GM23338 (cell line): ENCODE measurements at regions not wholly inside any gene's neighbourhood (a gene's known extent, or its start where the extent isn't known, plus 50 kb on each side); places are given as distances from the start of the nearest gene placed in this dataset.

Experiments used
- CREB1 ChIP-seq: fragments of 250-450 bp; sonication (Bioruptor Pico); IDR thresholded peaks from 2 replicates; pipeline ENCODE4 v1.5.0; 2020; ENCODE audit warnings: low read depth, mild to moderate bottlenecking, moderate library complexity
- CTCF ChIP-seq, 2 experiments: fragments of 200-600 bp in 1 of 2; sonication (generic) in 1 of 2; conservative IDR thresholded peaks; 2 replicates each; pipeline versions ENCODE4 v1.5.1 to v1.6.1; 2016 to 2017; ENCODE audit warnings: antibody characterized with exemption in 2 of 2, low read depth in 2 of 2, mild to moderate bottlenecking in 2 of 2, moderate library complexity in 1 of 2
- EZH2 ChIP-seq: fragments of 200-600 bp; sonication (generic); IDR thresholded peaks from one replicate; pipeline ENCODE4 v1.8.0; 2017; ENCODE audit warnings: antibody characterized with exemption, mild to moderate bottlenecking, low read depth; ENCODE audit not compliant: unreplicated experiment
- JUNB ChIP-seq: IDR thresholded peaks from one replicate; pipeline ENCODE4 v1.6.1; 2016; ENCODE audit warnings: antibody characterized with exemption; ENCODE audit not compliant: unreplicated experiment
- POLR2AphosphoS5 ChIP-seq: IDR thresholded peaks from 2 replicates; pipeline ENCODE4 v1.6.1; 2016; ENCODE audit warnings: antibody characterized with exemption, low read depth
- STAT1 ChIP-seq: IDR thresholded peaks from one replicate; pipeline ENCODE4 v1.6.1; 2016; ENCODE audit warnings: antibody characterized with exemption; ENCODE audit not compliant: unreplicated experiment
- ZNF114 ChIP-seq: fragments of 250-450 bp; sonication (Bioruptor Pico); IDR thresholded peaks from 2 replicates; pipeline ENCODE4 v1.5.0; 2020; ENCODE audit warnings: mild to moderate bottlenecking, moderate library complexity

- TF ChIP-seq CTCF (conservative IDR thresholded peaks at IDR 0.05; ENCODE audit: low read depth in 2 of 2) (no peak), POLR2AphosphoS5 (no peak), JUNB (no peak), STAT1 (no peak), EZH2 (no peak), ZNF114 (CRISPR knock-in tag) (no peak), CREB1 (no peak)
Measured at GRCh38 chr4:33661636-33662035, 2582.7 kb downstream of the ARAP2 start.
